ENCODE measurements at regions not wholly inside any gene's neighbourhood (a gene's known extent, or its start where the extent isn't known, plus 50 kb on each side); places are given as distances from the start of the nearest gene placed in this dataset.

DNA sequence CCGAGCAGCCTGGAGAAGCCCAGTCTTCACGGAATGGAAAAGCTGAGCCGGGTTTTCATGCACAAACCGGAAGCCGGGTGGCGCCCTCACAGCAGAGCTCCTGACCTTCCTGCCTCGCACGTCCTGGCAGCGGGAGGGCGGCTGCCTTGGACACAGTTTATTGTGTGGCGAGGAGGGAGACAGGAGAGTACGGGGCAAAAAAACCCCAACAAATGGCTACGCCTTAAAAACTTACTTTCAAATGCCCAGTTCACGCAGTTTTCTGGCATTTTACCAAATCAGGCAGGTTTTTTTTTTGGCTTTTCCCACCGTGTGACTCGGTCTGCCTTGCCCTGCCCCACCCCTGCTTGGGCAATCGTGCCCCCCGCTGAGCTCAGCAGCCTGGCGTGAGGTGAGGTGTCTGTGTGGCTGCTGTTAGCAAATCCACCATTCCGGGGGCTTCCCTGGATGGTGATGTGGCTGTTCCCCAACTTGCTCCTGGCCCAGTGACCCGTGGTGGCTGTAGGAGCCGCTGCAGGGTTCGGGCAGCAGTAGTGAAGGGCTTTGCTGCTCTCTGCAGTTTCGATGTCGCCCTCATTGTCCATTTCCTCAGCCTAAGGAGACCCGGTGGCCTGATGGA is 187.1 kb upstream of the SULF2 start (continued):
- TF ChIP-seq, protein P1, sequence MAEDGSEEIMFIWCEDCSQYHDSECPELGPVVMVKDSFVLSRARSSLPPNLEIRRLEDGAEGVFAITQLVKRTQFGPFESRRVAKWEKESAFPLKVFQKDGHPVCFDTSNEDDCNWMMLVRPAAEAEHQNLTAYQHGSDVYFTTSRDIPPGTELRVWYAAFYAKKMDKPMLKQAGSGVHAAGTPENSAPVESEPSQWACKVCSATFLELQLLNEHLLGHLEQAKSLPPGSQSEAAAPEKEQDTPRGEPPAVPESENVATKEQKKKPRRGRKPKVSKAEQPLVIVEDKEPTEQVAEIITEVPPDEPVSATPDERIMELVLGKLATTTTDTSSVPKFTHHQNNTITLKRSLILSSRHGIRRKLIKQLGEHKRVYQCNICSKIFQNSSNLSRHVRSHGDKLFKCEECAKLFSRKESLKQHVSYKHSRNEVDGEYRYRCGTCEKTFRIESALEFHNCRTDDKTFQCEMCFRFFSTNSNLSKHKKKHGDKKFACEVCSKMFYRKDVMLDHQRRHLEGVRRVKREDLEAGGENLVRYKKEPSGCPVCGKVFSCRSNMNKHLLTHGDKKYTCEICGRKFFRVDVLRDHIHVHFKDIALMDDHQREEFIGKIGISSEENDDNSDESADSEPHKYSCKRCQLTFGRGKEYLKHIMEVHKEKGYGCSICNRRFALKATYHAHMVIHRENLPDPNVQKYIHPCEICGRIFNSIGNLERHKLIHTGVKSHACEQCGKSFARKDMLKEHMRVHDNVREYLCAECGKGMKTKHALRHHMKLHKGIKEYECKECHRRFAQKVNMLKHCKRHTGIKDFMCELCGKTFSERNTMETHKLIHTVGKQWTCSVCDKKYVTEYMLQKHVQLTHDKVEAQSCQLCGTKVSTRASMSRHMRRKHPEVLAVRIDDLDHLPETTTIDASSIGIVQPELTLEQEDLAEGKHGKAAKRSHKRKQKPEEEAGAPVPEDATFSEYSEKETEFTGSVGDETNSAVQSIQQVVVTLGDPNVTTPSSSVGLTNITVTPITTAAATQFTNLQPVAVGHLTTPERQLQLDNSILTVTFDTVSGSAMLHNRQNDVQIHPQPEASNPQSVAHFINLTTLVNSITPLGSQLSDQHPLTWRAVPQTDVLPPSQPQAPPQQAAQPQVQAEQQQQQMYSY (CRISPR knock-in tag; IDR thresholded peaks at IDR 0.05) = peak; percentile 81
- TF ChIP-seq THAP11 (CRISPR knock-in tag; IDR thresholded peaks at IDR 0.05) = peak; percentile 22; the same call in 1 of the 2 replicates
- TF ChIP-seq ZNF263 (CRISPR knock-in tag; IDR thresholded peaks at IDR 0.05) = 0 out of 2 replicates have a peak, but pooled peaks have one; percentile 15
- TF ChIP-seq, protein P2, sequence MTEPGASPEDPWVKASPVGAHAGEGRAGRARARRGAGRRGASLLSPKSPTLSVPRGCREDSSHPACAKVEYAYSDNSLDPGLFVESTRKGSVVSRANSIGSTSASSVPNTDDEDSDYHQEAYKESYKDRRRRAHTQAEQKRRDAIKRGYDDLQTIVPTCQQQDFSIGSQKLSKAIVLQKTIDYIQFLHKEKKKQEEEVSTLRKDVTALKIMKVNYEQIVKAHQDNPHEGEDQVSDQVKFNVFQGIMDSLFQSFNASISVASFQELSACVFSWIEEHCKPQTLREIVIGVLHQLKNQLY (CRISPR knock-in tag; IDR thresholded peaks at IDR 0.05) = 0 out of 2 replicates have a peak, but pooled peaks have one; percentile 7
- peak; percentile 59 for TF ChIP-seq FOSL2 (CRISPR knock-in tag; IDR thresholded peaks at IDR 0.05)
- peak; percentile 66 for TF ChIP-seq RAD21 (CRISPR knock-in tag; IDR thresholded peaks at IDR 0.05)
- TF ChIP-seq GABPB1 (CRISPR knock-in tag; IDR thresholded peaks at IDR 0.05) = peak; percentile 50; the same call in 1 of the 2 replicates
- TF ChIP-seq, protein P3, sequence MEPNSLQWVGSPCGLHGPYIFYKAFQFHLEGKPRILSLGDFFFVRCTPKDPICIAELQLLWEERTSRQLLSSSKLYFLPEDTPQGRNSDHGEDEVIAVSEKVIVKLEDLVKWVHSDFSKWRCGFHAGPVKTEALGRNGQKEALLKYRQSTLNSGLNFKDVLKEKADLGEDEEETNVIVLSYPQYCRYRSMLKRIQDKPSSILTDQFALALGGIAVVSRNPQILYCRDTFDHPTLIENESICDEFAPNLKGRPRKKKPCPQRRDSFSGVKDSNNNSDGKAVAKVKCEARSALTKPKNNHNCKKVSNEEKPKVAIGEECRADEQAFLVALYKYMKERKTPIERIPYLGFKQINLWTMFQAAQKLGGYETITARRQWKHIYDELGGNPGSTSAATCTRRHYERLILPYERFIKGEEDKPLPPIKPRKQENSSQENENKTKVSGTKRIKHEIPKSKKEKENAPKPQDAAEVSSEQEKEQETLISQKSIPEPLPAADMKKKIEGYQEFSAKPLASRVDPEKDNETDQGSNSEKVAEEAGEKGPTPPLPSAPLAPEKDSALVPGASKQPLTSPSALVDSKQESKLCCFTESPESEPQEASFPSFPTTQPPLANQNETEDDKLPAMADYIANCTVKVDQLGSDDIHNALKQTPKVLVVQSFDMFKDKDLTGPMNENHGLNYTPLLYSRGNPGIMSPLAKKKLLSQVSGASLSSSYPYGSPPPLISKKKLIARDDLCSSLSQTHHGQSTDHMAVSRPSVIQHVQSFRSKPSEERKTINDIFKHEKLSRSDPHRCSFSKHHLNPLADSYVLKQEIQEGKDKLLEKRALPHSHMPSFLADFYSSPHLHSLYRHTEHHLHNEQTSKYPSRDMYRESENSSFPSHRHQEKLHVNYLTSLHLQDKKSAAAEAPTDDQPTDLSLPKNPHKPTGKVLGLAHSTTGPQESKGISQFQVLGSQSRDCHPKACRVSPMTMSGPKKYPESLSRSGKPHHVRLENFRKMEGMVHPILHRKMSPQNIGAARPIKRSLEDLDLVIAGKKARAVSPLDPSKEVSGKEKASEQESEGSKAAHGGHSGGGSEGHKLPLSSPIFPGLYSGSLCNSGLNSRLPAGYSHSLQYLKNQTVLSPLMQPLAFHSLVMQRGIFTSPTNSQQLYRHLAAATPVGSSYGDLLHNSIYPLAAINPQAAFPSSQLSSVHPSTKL (CRISPR knock-in tag; IDR thresholded peaks at IDR 0.05) = peak; percentile 37; the same call in 1 of the 2 replicates
- peak; percentile 44; the same call in 1 of the 2 replicates for TF ChIP-seq TBX2 (CRISPR knock-in tag; IDR thresholded peaks at IDR 0.05; ENCODE audit: borderline replicate concordance)
- TF ChIP-seq, protein P4, sequence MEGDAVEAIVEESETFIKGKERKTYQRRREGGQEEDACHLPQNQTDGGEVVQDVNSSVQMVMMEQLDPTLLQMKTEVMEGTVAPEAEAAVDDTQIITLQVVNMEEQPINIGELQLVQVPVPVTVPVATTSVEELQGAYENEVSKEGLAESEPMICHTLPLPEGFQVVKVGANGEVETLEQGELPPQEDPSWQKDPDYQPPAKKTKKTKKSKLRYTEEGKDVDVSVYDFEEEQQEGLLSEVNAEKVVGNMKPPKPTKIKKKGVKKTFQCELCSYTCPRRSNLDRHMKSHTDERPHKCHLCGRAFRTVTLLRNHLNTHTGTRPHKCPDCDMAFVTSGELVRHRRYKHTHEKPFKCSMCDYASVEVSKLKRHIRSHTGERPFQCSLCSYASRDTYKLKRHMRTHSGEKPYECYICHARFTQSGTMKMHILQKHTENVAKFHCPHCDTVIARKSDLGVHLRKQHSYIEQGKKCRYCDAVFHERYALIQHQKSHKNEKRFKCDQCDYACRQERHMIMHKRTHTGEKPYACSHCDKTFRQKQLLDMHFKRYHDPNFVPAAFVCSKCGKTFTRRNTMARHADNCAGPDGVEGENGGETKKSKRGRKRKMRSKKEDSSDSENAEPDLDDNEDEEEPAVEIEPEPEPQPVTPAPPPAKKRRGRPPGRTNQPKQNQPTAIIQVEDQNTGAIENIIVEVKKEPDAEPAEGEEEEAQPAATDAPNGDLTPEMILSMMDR (CRISPR knock-in tag; IDR thresholded peaks at IDR 0.05) = peak; percentile 66
- 0 out of 2 replicates have a peak, but pooled peaks have one; percentile 18 for TF ChIP-seq KLF12 (CRISPR knock-in tag; IDR thresholded peaks at IDR 0.05; ENCODE audit: borderline replicate concordance)
- 0 out of 2 replicates have a peak, but pooled peaks have one; percentile 23 for TF ChIP-seq ZMYM4 (CRISPR knock-in tag; IDR thresholded peaks at IDR 0.05)
- TF ChIP-seq ZNF205 (CRISPR knock-in tag; IDR thresholded peaks at IDR 0.05) = peak; percentile 33; the same call in 1 of the 2 replicates
- TF ChIP-seq, protein P5, sequence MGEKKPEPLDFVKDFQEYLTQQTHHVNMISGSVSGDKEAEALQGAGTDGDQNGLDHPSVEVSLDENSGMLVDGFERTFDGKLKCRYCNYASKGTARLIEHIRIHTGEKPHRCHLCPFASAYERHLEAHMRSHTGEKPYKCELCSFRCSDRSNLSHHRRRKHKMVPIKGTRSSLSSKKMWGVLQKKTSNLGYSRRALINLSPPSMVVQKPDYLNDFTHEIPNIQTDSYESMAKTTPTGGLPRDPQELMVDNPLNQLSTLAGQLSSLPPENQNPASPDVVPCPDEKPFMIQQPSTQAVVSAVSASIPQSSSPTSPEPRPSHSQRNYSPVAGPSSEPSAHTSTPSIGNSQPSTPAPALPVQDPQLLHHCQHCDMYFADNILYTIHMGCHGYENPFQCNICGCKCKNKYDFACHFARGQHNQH (CRISPR knock-in tag; IDR thresholded peaks at IDR 0.05) = 0 out of 2 replicates have a peak, but pooled peaks have one; percentile 20
- peak; percentile 89 for TF ChIP-seq ERF (CRISPR knock-in tag; IDR thresholded peaks at IDR 0.05)
- peak; percentile 68 for TF ChIP-seq STAG1 (CRISPR knock-in tag; IDR thresholded peaks at IDR 0.05)
